OCI-LY1 (cell line): ENCODE measurements at regions not wholly inside any gene's neighbourhood (a gene's known extent, or its start where the extent isn't known, plus 50 kb on each side); places are given as distances from the start of the nearest gene placed in this dataset.

ENCODE experiments used
- H2AFZ ChIP-seq: fragments of 200-600 bp; sonication (generic), shearing (Covaris generic); 2 replicates; pipeline ENCODE4 v1.6.0; 2014; ENCODE audit warnings: antibody characterized with exemption, mild to moderate bottlenecking, low read length
- H3F3A ChIP-seq: fragments of 200-600 bp; sonication (generic), shearing (Covaris generic); 2 replicates; pipeline ENCODE4 v1.6.0; 2014; ENCODE audit warnings: mild to moderate bottlenecking, antibody characterized with exemption, low read length, moderate library complexity; ENCODE audit not compliant: insufficient read depth
- H3K27ac ChIP-seq: fragments of 200-600 bp; sonication (generic); 2 replicates; pipeline ENCODE4 v1.5.1; 2014; ENCODE audit warnings: low read length, mixed run types, mild to moderate bottlenecking, low read depth; ENCODE audit not compliant: poor library complexity, severe bottlenecking
- H3K27me3 ChIP-seq: fragments of 200-600 bp; sonication (generic); 2 replicates; pipeline ENCODE4 v1.6.0; 2014; ENCODE audit warnings: antibody characterized with exemption, mild to moderate bottlenecking, low read length, moderate library complexity; ENCODE audit not compliant: insufficient read depth
- H3K36me3 ChIP-seq: fragments of 200-600 bp; sonication (generic); 2 replicates; pipeline ENCODE4 v1.6.1; 2014; ENCODE audit warnings: mild to moderate bottlenecking, antibody characterized with exemption, low read length, moderate library complexity, mixed read lengths; ENCODE audit not compliant: insufficient read depth
- H3K4me1 ChIP-seq: fragments of 200-600 bp; sonication (generic); 2 replicates; pipeline ENCODE4 v1.5.1; 2014; ENCODE audit warnings: mild to moderate bottlenecking, low read length, moderate library complexity; ENCODE audit not compliant: insufficient read depth, severe bottlenecking
- H3K4me2 ChIP-seq: fragments of 200-600 bp; sonication (generic), shearing (Covaris generic); 2 replicates; pipeline ENCODE4 v1.6.1; 2014; ENCODE audit warnings: low read length
- H3K4me3 ChIP-seq: fragments of 200-600 bp; sonication (generic); 2 replicates; pipeline ENCODE4 v1.5.1; 2014; ENCODE audit warnings: low read length, low read depth, mild to moderate bottlenecking, mixed read lengths; ENCODE audit not compliant: poor library complexity, severe bottlenecking
- H3K79me2 ChIP-seq: fragments of 200-600 bp; shearing (Covaris generic); 2 replicates; pipeline ENCODE4 v1.6.1; 2016; ENCODE audit warnings: mixed run types, low read length, mixed read lengths; ENCODE audit not compliant: insufficient read depth
- H3K9ac ChIP-seq: fragments of 200-600 bp; sonication (generic), shearing (Covaris generic); 2 replicates; pipeline ENCODE4 v1.6.1; 2014; ENCODE audit warnings: mild to moderate bottlenecking, low read length, mixed read lengths
- H3K9me2 ChIP-seq: fragments of 200-600 bp; sonication (generic), shearing (Covaris generic); 2 replicates; pipeline ENCODE4 v1.6.1; 2014; ENCODE audit warnings: low read depth, mild to moderate bottlenecking, low read length, mixed read lengths
- H3K9me3 ChIP-seq: fragments of 200-600 bp; shearing (Covaris generic); 2 replicates; pipeline ENCODE4 v1.6.1; 2014; ENCODE audit warnings: low read length, mixed read lengths
- H4K20me1 ChIP-seq: fragments of 200-600 bp; sonication (generic), shearing (Covaris generic); 2 replicates; pipeline ENCODE4 v1.6.0; 2016; ENCODE audit warnings: mild to moderate bottlenecking, low read length; ENCODE audit not compliant: insufficient read depth
- CTCF ChIP-seq: fragments of 200-600 bp; sonication (generic), shearing (Covaris generic); IDR thresholded peaks from 2 replicates; pipeline ENCODE4 v1.5.1; 2017; ENCODE audit warnings: mild to moderate bottlenecking, antibody characterized with exemption, low read length, moderate library complexity, mixed read lengths
- EZH2 ChIP-seq: fragments of 200-600 bp; sonication (generic), shearing (Covaris generic); IDR thresholded peaks from 2 replicates; pipeline ENCODE4 v1.8.0; 2017; ENCODE audit warnings: borderline replicate concordance, mixed run types, mild to moderate bottlenecking, antibody characterized with exemption, low read length, moderate library complexity, mixed read lengths

- no peak overlapping the region for H3K27ac ChIP-seq
- no peak overlapping the region for H3K4me2 ChIP-seq
- H3K4me1 ChIP-seq = no peaks in the 10 kb centered on the region
- H3K36me3 ChIP-seq = no peaks in the 10 kb centered on the region
- H4K20me1 ChIP-seq = no peaks in the 10 kb centered on the region
- H3K4me3 ChIP-seq = no peak overlapping the region
- no peaks in the 10 kb centered on the region for H3K9me2 ChIP-seq
- no peak for TF ChIP-seq EZH2
- no peak for TF ChIP-seq CTCF
- H3K79me2 ChIP-seq = no peaks in the 10 kb centered on the region
- H3F3A ChIP-seq = no peaks in the 10 kb centered on the region
- no peaks in the 10 kb centered on the region for H3K27me3 ChIP-seq
- H3K9ac ChIP-seq = no peak overlapping the region
- H2AFZ ChIP-seq = no peak overlapping the region
- no peaks in the 10 kb centered on the region for H3K9me3 ChIP-seq
These were observed 142.9 kb upstream of the ITGB1 start for GRCh38 chr10:33100781-33101391.

DNA sequence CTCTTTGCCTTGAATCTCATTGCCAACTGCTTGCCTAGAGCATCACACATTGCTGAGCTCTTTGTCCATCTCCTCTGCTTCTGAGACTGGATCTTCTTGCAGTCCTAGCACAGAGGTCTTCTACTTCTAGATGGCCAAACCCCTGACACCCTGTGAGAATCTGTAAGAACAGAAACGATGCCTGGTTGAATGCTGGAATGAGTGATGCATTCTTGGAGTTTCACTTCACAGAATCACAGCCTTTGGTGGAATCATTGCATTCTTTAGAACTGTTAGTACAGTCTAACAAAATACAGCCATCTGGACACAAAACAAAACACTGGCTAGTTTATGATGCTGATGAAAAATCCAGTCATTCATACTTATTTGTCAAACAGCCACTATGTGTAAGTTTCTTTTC is 141.7 kb upstream of the ITGB1 start:
- Histone ChIP-seq H3K4me3 (no peak overlapping the region), H2AFZ (no peak overlapping the region), H3K79me2 (no peaks in the 10 kb centered on the region), H3K27ac (no peak overlapping the region), H3F3A (no peaks in the 10 kb centered on the region), H3K9me2 (no peaks in the 10 kb centered on the region), H3K9ac (no peak overlapping the region), H3K36me3 (no peaks in the 10 kb centered on the region), H3K4me1 (no peaks in the 10 kb centered on the region), H4K20me1 (no peaks in the 10 kb centered on the region), H3K4me2 (no peak overlapping the region), H3K9me3 (peaks cover 4% of the 10 kb centered on the region; the same call in 1 of the 2 replicates), H3K27me3 (no peaks in the 10 kb centered on the region)
- TF ChIP-seq CTCF (no peak), EZH2 (no peak)

DNA sequence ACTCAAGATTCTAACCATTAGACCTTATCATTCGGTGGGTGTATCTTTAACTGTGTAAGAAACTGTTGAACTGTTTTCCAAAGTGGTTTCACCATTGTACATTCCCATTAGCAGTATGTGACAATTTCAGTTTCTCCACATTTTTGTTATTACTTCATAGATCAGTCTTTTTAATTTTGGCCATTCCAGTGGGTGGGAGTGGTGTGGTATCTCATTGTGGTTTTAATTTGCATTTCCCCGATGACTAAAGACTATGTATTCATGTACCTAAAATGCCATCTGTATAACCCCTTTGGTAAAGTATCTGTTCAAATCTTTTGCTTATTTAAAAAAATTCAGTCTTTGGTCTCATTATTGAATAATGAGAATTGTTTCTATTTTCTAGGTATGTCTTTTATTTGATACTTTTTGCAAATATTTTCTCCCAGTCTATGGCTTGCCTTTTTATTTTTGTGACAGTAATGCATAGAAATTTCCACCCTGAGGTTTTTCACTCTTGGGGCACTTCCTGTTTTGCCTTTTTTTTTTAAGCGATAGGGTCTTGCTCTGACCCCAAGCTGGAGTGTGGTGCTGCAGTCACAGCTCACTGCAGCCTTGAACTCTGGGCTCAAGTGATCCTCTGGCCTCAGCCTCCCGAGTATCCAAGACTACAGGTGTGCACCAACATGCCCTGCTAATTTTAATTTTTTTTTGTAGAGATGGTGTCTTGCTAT is 141.1 kb upstream of the ITGB1 start:
- Histone ChIP-seq H3K4me3 (no peak overlapping the region), H3K79me2 (no peaks in the 10 kb centered on the region), H2AFZ (no peak overlapping the region), H3K27me3 (no peaks in the 10 kb centered on the region), H3K36me3 (no peaks in the 10 kb centered on the region), H4K20me1 (no peaks in the 10 kb centered on the region), H3K9me2 (no peaks in the 10 kb centered on the region), H3F3A (no peaks in the 10 kb centered on the region), H3K27ac (no peak overlapping the region), H3K4me1 (no peaks in the 10 kb centered on the region), H3K4me2 (no peak overlapping the region), H3K9ac (no peak overlapping the region), H3K9me3 (peaks cover 4% of the 10 kb centered on the region; the same call in 1 of the 2 replicates)
- TF ChIP-seq CTCF (no peak), EZH2 (no peak)
